Sigmoid colon (tissue), 6 donors: ENCODE measurements at regions not wholly inside any gene's neighbourhood (a gene's known extent, or its start where the extent isn't known, plus 50 kb on each side); places are given as distances from the start of the nearest gene placed in this dataset.

ENCODE experiments used
- DNase-seq: peaks from one replicate; pipeline ENCODE4 v3.0.0-alpha.2; 2019
- H3K27ac ChIP-seq, 4 donors: fragments of 200-600 bp; sonication (generic); one replicate each; pipeline ENCODE4 v1.5.1; 2016 to 2019; ENCODE audit warnings: mild to moderate bottlenecking in 1 of 4
- H3K27me3 ChIP-seq, 3 donors: fragments of 200-600 bp; sonication (generic); one replicate each; pipeline ENCODE4 v1.5.1; 2019; ENCODE audit warnings: mild to moderate bottlenecking in 1 of 3
- H3K36me3 ChIP-seq, 4 donors: fragments of 200-600 bp; sonication (generic); one replicate each; pipeline ENCODE4 v1.5.1; 2016 to 2019
- H3K4me1 ChIP-seq, 4 donors: fragments of 200-600 bp; sonication (generic); one replicate each; pipeline ENCODE4 v1.5.1; 2017 to 2019
- H3K4me3 ChIP-seq, 4 donors: fragments of 200-600 bp; sonication (generic); one replicate each; pipeline ENCODE4 v1.5.1; 2017 to 2019; ENCODE audit warnings: mild to moderate bottlenecking in 2 of 4, moderate library complexity in 1 of 4
- H3K9me3 ChIP-seq, 4 donors: fragments of 200-600 bp in 3 of 4; sonication (generic) in 3 of 4; one replicate each; pipeline versions ENCODE4 v1.5.1 to v1.6.1; 2013 to 2019
- EP300 ChIP-seq, 4 donors: sonication (generic); formaldehyde crosslinking; IDR thresholded peaks; one replicate each; pipeline ENCODE4 v1.6.1; 2017; ENCODE audit warnings: antibody characterized with exemption in 4 of 4
- POLR2A ChIP-seq, 2 donors: fragments of 450-650 bp; IDR thresholded peaks; one replicate each; pipeline ENCODE4 v1.6.1; 2016; ENCODE audit warnings: antibody characterized with exemption in 2 of 2, mild to moderate bottlenecking in 2 of 2, moderate library complexity in 2 of 2
- POLR2AphosphoS5 ChIP-seq, 4 donors: sonication (generic); formaldehyde crosslinking; IDR thresholded peaks; one replicate each; pipeline ENCODE4 v1.6.1; 2017; ENCODE audit warnings: antibody characterized with exemption in 4 of 4
- WGBS, 2 donors: extraction: QIAGEN DNeasy Blood & Tissue Kit; methylation state at CpG; one replicate each; pipeline ENCODE4 v1.1.7; 2013; 5-methylcytosine and 5-hydroxymethylcytosine counted together
- intact Hi-C: fragments of 100-400 bp; cut with DNase I; formaldehyde crosslinking; loops from one replicate; pipeline ENCODE4 v1.15.1; 2023
- TF ChIP-seq, protein P1 (sequence below), 4 experiments: fragments of 450-650 bp in 3 of 4; fragments of 200-600 bp in 1 of 4; IDR thresholded peaks; one replicate each; pipeline ENCODE4 v1.5.1; 2016 to 2019; ENCODE audit warnings: antibody characterized with exemption in 4 of 4, mild to moderate bottlenecking in 3 of 4, moderate library complexity in 2 of 4
- donor health status: healthy with polysubstance abuse.
- donor health status: healthy.

DNA sequence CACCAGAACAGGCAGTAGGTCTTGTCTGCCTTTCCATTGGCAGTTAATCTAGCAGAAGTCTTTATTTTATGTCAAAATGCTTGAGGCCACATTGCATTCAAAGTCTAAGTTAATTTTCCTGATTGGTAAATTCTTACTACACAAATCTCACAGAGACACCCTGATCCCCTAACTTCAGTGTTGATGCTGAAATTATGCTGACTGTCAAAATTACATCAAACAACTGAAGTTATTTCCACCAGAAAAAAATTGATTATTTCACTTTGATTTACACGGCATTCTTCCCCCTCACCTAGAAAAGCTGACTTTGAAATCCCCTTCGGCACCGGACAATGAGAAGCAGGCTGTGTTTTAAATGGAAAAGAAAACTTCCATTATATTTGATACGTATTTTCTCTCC is 99.1 kb downstream of the MAF start:
- H3K4me3 ChIP-seq = no peak overlapping the region
- no peaks in the 10 kb centered on the region for H3K4me1 ChIP-seq
- no peaks in the 10 kb centered on the region for H3K36me3 ChIP-seq
- TF ChIP-seq, protein P1, sequence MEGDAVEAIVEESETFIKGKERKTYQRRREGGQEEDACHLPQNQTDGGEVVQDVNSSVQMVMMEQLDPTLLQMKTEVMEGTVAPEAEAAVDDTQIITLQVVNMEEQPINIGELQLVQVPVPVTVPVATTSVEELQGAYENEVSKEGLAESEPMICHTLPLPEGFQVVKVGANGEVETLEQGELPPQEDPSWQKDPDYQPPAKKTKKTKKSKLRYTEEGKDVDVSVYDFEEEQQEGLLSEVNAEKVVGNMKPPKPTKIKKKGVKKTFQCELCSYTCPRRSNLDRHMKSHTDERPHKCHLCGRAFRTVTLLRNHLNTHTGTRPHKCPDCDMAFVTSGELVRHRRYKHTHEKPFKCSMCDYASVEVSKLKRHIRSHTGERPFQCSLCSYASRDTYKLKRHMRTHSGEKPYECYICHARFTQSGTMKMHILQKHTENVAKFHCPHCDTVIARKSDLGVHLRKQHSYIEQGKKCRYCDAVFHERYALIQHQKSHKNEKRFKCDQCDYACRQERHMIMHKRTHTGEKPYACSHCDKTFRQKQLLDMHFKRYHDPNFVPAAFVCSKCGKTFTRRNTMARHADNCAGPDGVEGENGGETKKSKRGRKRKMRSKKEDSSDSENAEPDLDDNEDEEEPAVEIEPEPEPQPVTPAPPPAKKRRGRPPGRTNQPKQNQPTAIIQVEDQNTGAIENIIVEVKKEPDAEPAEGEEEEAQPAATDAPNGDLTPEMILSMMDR (IDR thresholded peaks at IDR 0.05) = no peak
- no peak for TF ChIP-seq POLR2AphosphoS5 (IDR thresholded peaks at IDR 0.05)
- TF ChIP-seq EP300 (IDR thresholded peaks at IDR 0.05) = no peak
- no peak for TF ChIP-seq POLR2A (IDR thresholded peaks at IDR 0.05)
- intact Hi-C loops = no loop called here
- 93 to 96% methylated on average over 4 of the region's 4 CpGs for WGBS, 2 donors
- no peaks in the 10 kb centered on the region for H3K9me3 ChIP-seq
- DNase-seq = no peak
- H3K27me3 ChIP-seq = no peaks in the 10 kb centered on the region
- no peak overlapping the region for H3K27ac ChIP-seq

- H3K4me3 ChIP-seq = no peak overlapping the region
- H3K4me1 ChIP-seq = no peaks in the 10 kb centered on the region
- TF ChIP-seq POLR2A (IDR thresholded peaks at IDR 0.05) = no peak
- no peak for TF ChIP-seq EP300 (IDR thresholded peaks at IDR 0.05)
- no peak for TF ChIP-seq POLR2AphosphoS5 (IDR thresholded peaks at IDR 0.05)
- TF ChIP-seq, protein P1 (IDR thresholded peaks at IDR 0.05) = no peak
- intact Hi-C loops = no loop called here
- H3K36me3 ChIP-seq = no peaks in the 10 kb centered on the region
- no peaks in the 10 kb centered on the region for H3K9me3 ChIP-seq
- DNase-seq = no peak
- no peaks in the 10 kb centered on the region for H3K27me3 ChIP-seq
- 93 to 94% methylated on average over 2 of the region's 2 CpGs for WGBS, 2 donors
- H3K27ac ChIP-seq = no peak overlapping the region
Observed at GRCh38 chr16:79500866-79501265, 99.7 kb downstream of the MAF start.

GRCh38 chr16:79500286-79500685 is 100.3 kb downstream of the MAF start:
- H3K4me3 ChIP-seq = no peak overlapping the region
- WGBS, 2 donors = 71 to 84% methylated on average over 2 of the region's 2 CpGs
- no peak overlapping the region for H3K27ac ChIP-seq
- intact Hi-C loops = no loop called here
- H3K27me3 ChIP-seq = no peaks in the 10 kb centered on the region
- DNase-seq = no peak
- H3K9me3 ChIP-seq = no peaks in the 10 kb centered on the region
- H3K4me1 ChIP-seq = no peaks in the 10 kb centered on the region
- no peak for TF ChIP-seq POLR2AphosphoS5 (IDR thresholded peaks at IDR 0.05)
- TF ChIP-seq, protein P1 (IDR thresholded peaks at IDR 0.05) = no peak
- TF ChIP-seq EP300 (IDR thresholded peaks at IDR 0.05) = no peak
- no peak for TF ChIP-seq POLR2A (IDR thresholded peaks at IDR 0.05)
- H3K36me3 ChIP-seq = no peaks in the 10 kb centered on the region

GRCh38 chr16:79498928-79499327 is 101.6 kb downstream of the MAF start:
- Histone ChIP-seq H3K9me3 (no peaks in the 10 kb centered on the region), H3K4me3 (no peak overlapping the region), H3K27me3 (no peaks in the 10 kb centered on the region), H3K36me3 (no peaks in the 10 kb centered on the region), H3K4me1 (no peaks in the 10 kb centered on the region), H3K27ac (no peak overlapping the region)
- DNase-seq = no peak
- WGBS, 2 donors = 71 to 73% methylated on average over 1 of the region's 1 CpG
- TF ChIP-seq POLR2AphosphoS5 (IDR thresholded peaks at IDR 0.05) (no peak), POLR2A (IDR thresholded peaks at IDR 0.05) (no peak), EP300 (IDR thresholded peaks at IDR 0.05) (no peak)
- TF ChIP-seq, protein P1 (IDR thresholded peaks at IDR 0.05) = no peak
- intact Hi-C loops = no loop called here

GRCh38 chr16:79497606-79498350 is 102.8 kb downstream of the MAF start:
- intact Hi-C loops = no loop called here

More at GRCh38 chr16:79497606-79498350, 102.8 kb downstream of the MAF start:
- no peaks in the 10 kb centered on the region for H3K27me3 ChIP-seq
- no peak overlapping the region for H3K4me3 ChIP-seq
- no peaks in the 10 kb centered on the region for H3K4me1 ChIP-seq
- no peak overlapping the region for H3K27ac ChIP-seq
- no peak for DNase-seq
- TF ChIP-seq EP300 (IDR thresholded peaks at IDR 0.05) (no peak), POLR2A (IDR thresholded peaks at IDR 0.05) (no peak), POLR2AphosphoS5 (IDR thresholded peaks at IDR 0.05) (no peak)
- TF ChIP-seq, protein P1 (IDR thresholded peaks at IDR 0.05) = no peak
- 84 to 92% methylated on average over 6 of the region's 6 CpGs for WGBS, 2 donors
- no peaks in the 10 kb centered on the region for H3K9me3 ChIP-seq
- H3K36me3 ChIP-seq = no peaks in the 10 kb centered on the region
